Testis (tissue), 2 donors: ENCODE measurements at regions not wholly inside any gene's neighbourhood (a gene's known extent, or its start where the extent isn't known, plus 50 kb on each side); places are given as distances from the start of the nearest gene placed in this dataset.

Experiments used
- POLR2A ChIP-seq: fragments of 450-650 bp; IDR thresholded peaks from one replicate; pipeline ENCODE4 v1.6.1; 2017; ENCODE audit warnings: antibody characterized with exemption, mild to moderate bottlenecking, moderate library complexity
- TF ChIP-seq, protein P1 (sequence below), 3 experiments: fragments of 450-650 bp in 2 of 3; fragments of 200-600 bp in 1 of 3; sonication (generic) in 1 of 3; IDR thresholded peaks; one replicate each; pipeline ENCODE4 v1.5.1; 2016 to 2019; ENCODE audit warnings: antibody characterized with exemption in 3 of 3, mild to moderate bottlenecking in 2 of 3, moderate library complexity in 1 of 3

DNA sequence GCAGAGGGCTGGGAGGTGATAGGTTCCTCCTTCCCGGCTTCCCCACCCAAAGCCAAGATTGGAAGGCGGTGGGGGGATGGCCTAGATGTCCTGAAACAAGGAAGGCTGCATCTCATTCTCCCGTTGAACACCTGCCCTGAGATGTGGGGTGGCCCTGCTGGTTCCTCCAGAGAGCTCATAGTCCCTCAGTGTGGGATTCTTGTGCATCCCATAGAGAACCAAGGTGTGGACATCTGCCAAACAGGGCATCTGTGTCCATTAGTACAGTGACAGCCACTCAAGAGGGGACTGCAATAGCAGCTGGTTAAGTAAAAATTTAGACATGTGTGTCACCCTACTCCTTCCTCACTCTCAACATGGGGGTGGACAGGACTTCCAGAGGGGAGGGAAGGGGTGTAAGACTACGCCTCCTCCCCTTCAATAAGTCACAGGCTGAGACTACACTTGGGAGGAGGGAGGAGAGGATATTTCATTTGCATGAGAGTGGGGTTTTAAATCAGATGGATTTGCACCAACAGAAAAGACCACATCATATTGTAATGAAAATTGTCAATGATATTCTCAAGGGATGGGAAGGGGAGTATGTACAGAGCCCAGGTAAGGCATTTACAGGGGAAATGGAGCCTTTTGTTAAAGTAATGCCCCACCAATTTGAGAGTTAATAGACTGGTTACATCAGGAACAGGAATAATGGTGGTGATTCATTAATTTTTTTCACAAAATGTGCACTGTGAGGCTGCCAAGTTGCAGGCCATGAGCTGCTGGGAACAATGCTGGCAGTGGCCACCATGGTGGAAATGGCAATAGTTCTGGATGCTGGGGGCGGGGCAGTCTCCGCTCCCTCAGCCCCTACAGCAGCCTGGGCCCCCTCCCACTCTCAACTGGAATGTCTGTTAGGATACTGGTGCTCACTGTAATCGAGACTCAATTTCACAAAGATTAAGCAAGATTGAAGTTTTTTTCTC is 80.6 kb downstream of the TEX51 start:
- no peak for TF ChIP-seq POLR2A
- TF ChIP-seq, protein P1, sequence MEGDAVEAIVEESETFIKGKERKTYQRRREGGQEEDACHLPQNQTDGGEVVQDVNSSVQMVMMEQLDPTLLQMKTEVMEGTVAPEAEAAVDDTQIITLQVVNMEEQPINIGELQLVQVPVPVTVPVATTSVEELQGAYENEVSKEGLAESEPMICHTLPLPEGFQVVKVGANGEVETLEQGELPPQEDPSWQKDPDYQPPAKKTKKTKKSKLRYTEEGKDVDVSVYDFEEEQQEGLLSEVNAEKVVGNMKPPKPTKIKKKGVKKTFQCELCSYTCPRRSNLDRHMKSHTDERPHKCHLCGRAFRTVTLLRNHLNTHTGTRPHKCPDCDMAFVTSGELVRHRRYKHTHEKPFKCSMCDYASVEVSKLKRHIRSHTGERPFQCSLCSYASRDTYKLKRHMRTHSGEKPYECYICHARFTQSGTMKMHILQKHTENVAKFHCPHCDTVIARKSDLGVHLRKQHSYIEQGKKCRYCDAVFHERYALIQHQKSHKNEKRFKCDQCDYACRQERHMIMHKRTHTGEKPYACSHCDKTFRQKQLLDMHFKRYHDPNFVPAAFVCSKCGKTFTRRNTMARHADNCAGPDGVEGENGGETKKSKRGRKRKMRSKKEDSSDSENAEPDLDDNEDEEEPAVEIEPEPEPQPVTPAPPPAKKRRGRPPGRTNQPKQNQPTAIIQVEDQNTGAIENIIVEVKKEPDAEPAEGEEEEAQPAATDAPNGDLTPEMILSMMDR (IDR thresholded peaks at IDR 0.05), result no peak
